GM12878 (cell line): ENCODE measurements at regions not wholly inside any gene's neighbourhood (a gene's known extent, or its start where the extent isn't known, plus 50 kb on each side); places are given as distances from the start of the nearest gene placed in this dataset.
A peak's percentile ranks its signal among the peaks of the same experiment; 100 is the strongest.

ENCODE experiments used
- ATAC-seq: fragments of 200-7000 bp; cut with Tn5 transposase; 3 replicates; pipeline ENCODE4 v1.9.1; 2020; ENCODE audit warnings: mild to moderate bottlenecking, moderate library complexity
- BruUV-seq: library from RNA; stranded (reverse); fragments of 400-500 nt; replicated peaks from 2 replicates; lab custom pipeline; 2021; lab: Mats Ljungman, UMichigan
- CTCF ChIA-PET: fragments of 300-600 bp; sonication (Branson Sonifier 250); formaldehyde crosslinking; extraction: SDS; loops from one replicate; lab custom pipeline; 2021; ENCODE audit warnings: inconsistent platforms; lab: Yijun Ruan, JAX
- POLR2A ChIA-PET: fragments of 350-600 bp; formaldehyde crosslinking; extraction: SDS; loops from one replicate; lab custom pipeline; 2021; ENCODE audit warnings: inconsistent platforms; lab: Charles Lee
- RAD21 ChIA-PET: fragments of 300-600 bp; sonication (Branson Sonifier 250); formaldehyde crosslinking; loops from one replicate; lab custom pipeline; 2023; ENCODE audit warnings: antibody characterized with exemption; ENCODE audit not compliant: unreplicated experiment; lab: Charles Lee
- SMC1A ChIA-PET: fragments of 300-600 bp; sonication (Branson Sonifier 250); formaldehyde crosslinking; loops from one replicate; lab custom pipeline; 2023; ENCODE audit not compliant: unreplicated experiment, uncharacterized antibody; lab: Charles Lee
- DNase-seq: peaks from one replicate; pipeline ENCODE4 v3.0.0-alpha.2; 2011; ENCODE audit warnings: low read depth, low spot score
- FAIRE-seq: peaks from 3 replicates; lab custom pipeline; 2011; peaks lifted over from hg19 to GRCh38; lab: Jason Lieb, UNC
- H2AFZ ChIP-seq: 2 replicates; pipeline ENCODE4 v1.6.0; 2011; ENCODE audit warnings: low read depth, low read length, control low read depth; ENCODE audit not compliant: control insufficient read depth
- H3K27ac ChIP-seq: 2 replicates; pipeline ENCODE4 v1.5.1; 2011; ENCODE audit warnings: control low read depth; ENCODE audit not compliant: control insufficient read depth, insufficient read depth
- H3K27me3 ChIP-seq, 2 experiments: replicated peaks in 1 of 2; 2 replicates each; pipeline versions ENCODE4 v1.6.0 to v1.6.1; 2011; ENCODE audit warnings: low read length in 1 of 2; ENCODE audit not compliant: control insufficient read depth in 2 of 2, insufficient read depth in 2 of 2
- H3K36me3 ChIP-seq, 2 experiments: 2 replicates each; pipeline ENCODE4 v1.5.1; 2011; ENCODE audit warnings: low read length in 1 of 2; ENCODE audit not compliant: control insufficient read depth in 2 of 2, insufficient read depth in 2 of 2
- H3K4me1 ChIP-seq: 2 replicates; pipeline ENCODE4 v1.6.1; 2011; ENCODE audit warnings: mild to moderate bottlenecking, low read length, moderate library complexity, mixed read lengths; ENCODE audit not compliant: control insufficient read depth, insufficient read depth
- H3K4me2 ChIP-seq: 2 replicates; pipeline ENCODE4 v1.6.0; 2011; ENCODE audit warnings: control low read depth; ENCODE audit not compliant: control insufficient read depth, insufficient read depth
- H3K4me3 ChIP-seq: fragments of 200-600 bp; sonication (generic); 2 replicates; pipeline ENCODE4 v1.5.1; 2016
- H3K79me2 ChIP-seq: 2 replicates; pipeline ENCODE4 v1.6.0; 2011; ENCODE audit warnings: low read length; ENCODE audit not compliant: control insufficient read depth, insufficient read depth
- H3K9ac ChIP-seq: 2 replicates; pipeline ENCODE4 v1.8.0; 2011; ENCODE audit warnings: low read length, control low read depth, mixed read lengths; ENCODE audit not compliant: control insufficient read depth, insufficient read depth
- H3K9me3 ChIP-seq: replicated peaks from 3 replicates; pipeline ENCODE4 v1.5.1; 2011; ENCODE audit warnings: mild to moderate bottlenecking, low read length; ENCODE audit not compliant: control insufficient read depth, insufficient read depth
- H4K20me1 ChIP-seq: 2 replicates; pipeline ENCODE4 v1.6.0; 2011; ENCODE audit not compliant: control insufficient read depth, insufficient read depth
- ASH2L ChIP-seq: fragments of 300-600, 200-600 bp; sonication (generic); IDR thresholded peaks from 2 replicates; pipeline ENCODE4 v1.6.1; 2017; ENCODE audit warnings: low read depth, mild to moderate bottlenecking, borderline replicate concordance
- EGR1 ChIP-seq, 2 experiments: IDR thresholded peaks; 1 replicate in 1 of 2; 2 replicates in 1 of 2; pipeline ENCODE4 v1.6.1; 2011 to 2012; ENCODE audit warnings: low read depth in 2 of 2, low read length in 2 of 2, borderline replicate concordance in 1 of 2, mild to moderate bottlenecking in 1 of 2, moderate library complexity in 1 of 2
- HDAC2 ChIP-seq: fragments of 200-600 bp; sonication (generic); IDR thresholded peaks from 2 replicates; pipeline ENCODE4 v1.6.1; 2017
- IKZF2 ChIP-seq, 2 experiments: fragments of 450-650 bp; IDR thresholded peaks; 2 replicates each; pipeline ENCODE4 v1.6.1; 2017; ENCODE audit warnings: mild to moderate bottlenecking in 2 of 2, moderate library complexity in 2 of 2
- IRF4 ChIP-seq: IDR thresholded peaks from 2 replicates; pipeline ENCODE4 v1.6.1; 2011; ENCODE audit warnings: low read depth, low read length
- JUNB ChIP-seq: IDR thresholded peaks from 2 replicates; pipeline ENCODE4 v1.6.1; 2016; ENCODE audit warnings: antibody characterized with exemption, mild to moderate bottlenecking
- NRF1 ChIP-seq: conservative IDR thresholded peaks from 2 replicates; pipeline ENCODE4 v1.6.1; 2011; ENCODE audit warnings: mild to moderate bottlenecking, low read depth, low read length, improper control_type of control experiment
- SIN3A ChIP-seq: IDR thresholded peaks from 2 replicates; pipeline ENCODE4 v1.6.1; 2012; ENCODE audit warnings: low read depth, low read length, improper control_type of control experiment
- SRF ChIP-seq, 2 experiments: IDR thresholded peaks; 2 replicates each; pipeline ENCODE4 v1.6.1; 2011; ENCODE audit warnings: low read depth in 2 of 2, low read length in 2 of 2, mild to moderate bottlenecking in 1 of 2, moderate library complexity in 1 of 2
- TAF1 ChIP-seq: IDR thresholded peaks from 2 replicates; pipeline ENCODE4 v1.6.1; 2011; ENCODE audit warnings: mild to moderate bottlenecking, low read depth, low read length, borderline replicate concordance
- ZBED1 ChIP-seq: IDR thresholded peaks from 2 replicates; pipeline ENCODE4 v1.6.1; 2016; ENCODE audit warnings: borderline replicate concordance
- in situ Hi-C: fragments of 300-500 bp; cut with MboI; formaldehyde crosslinking; loops from 9 replicates; pipeline ENCODE4 v1.14.3; 2018; ENCODE audit warnings: mixed read lengths
- intact Hi-C: fragments of 100-400 bp; cut with micrococcal nuclease; formaldehyde crosslinking; loops from one replicate; pipeline ENCODE4 v1.14.2; 2022; ENCODE audit not compliant: unreplicated experiment
- TF ChIP-seq, protein P1 (sequence below): fragments of 450-650 bp; IDR thresholded peaks from 2 replicates; pipeline ENCODE4 v1.6.1; 2018; ENCODE audit warnings: mild to moderate bottlenecking, low read depth, moderate library complexity; ENCODE audit not compliant: partially characterized antibody
- TF ChIP-seq, protein P2 (sequence below): IDR thresholded peaks from 2 replicates; pipeline ENCODE4 v1.6.1; 2012; ENCODE audit warnings: low read length, inconsistent platforms
- TF ChIP-seq, protein P3 (sequence below): IDR thresholded peaks from 2 replicates; pipeline ENCODE4 v1.6.1; 2012; ENCODE audit warnings: mild to moderate bottlenecking, low read depth, low read length
- TF ChIP-seq, protein P4 (sequence below): fragments of 450-650 bp; IDR thresholded peaks from 2 replicates; pipeline ENCODE4 v1.6.1; 2017; ENCODE audit warnings: low read depth, mild to moderate bottlenecking, moderate library complexity

DNA sequence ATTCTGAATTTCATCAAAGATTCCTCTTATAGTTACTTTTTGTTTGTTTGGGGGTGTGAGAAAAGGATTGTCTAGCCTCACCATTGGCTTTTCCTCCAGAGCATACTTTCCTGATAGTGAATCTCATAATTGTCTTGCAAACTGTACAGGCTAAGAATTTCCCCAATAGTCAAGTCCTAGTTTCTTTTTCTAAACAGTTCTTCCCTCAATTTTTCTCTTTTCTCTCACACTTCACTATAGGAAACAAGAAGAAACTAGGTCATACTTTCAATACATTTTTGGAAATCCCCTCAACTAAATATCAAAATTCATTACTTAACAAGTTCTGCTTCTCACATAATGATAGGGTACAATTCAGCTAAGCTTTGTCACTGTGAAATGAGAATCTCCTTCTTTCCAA lies 241.9 kb downstream of the IL20RB start:
- intact Hi-C loops (no loop called here), in situ Hi-C loops (no loop called here)
- FAIRE-seq (no peak), DNase-seq (peak; percentile 12), ATAC-seq (peak; percentile 86)
- H3K4me3 ChIP-seq = no peak overlapping the region
- H3K27ac ChIP-seq = peak overlapping the region; percentile 65
- ChIA-PET POLR2A (no interaction called here), CTCF (no interaction called here), RAD21 (interaction anchor here (0.8 kb wide), 1 partner anchor 500 kb away, joined by 3 read pairs; no protein-coding TSS in a partner anchor), SMC1A (interaction anchor here (1.0 kb wide), 1 partner anchor 19 kb away, joined by 3 read pairs; no protein-coding TSS in a partner anchor)
- BruUV-seq = no TSS peak
- no peaks in the 10 kb centered on the region for H3K79me2 ChIP-seq
- peak overlapping the region; percentile 34; the same call in 1 of the 2 replicates for H3K4me2 ChIP-seq
- peak overlapping the region; percentile 44 for H2AFZ ChIP-seq
- no peaks in the 10 kb centered on the region for H3K9me3 ChIP-seq
- H3K27me3 ChIP-seq = no peaks in the 10 kb centered on the region
- no peak overlapping the region for H3K9ac ChIP-seq
- H3K36me3 ChIP-seq = no peaks in the 10 kb centered on the region
- H3K4me1 ChIP-seq = no peaks in the 10 kb centered on the region
- no peaks in the 10 kb centered on the region for H4K20me1 ChIP-seq
- TF ChIP-seq, protein P1, sequence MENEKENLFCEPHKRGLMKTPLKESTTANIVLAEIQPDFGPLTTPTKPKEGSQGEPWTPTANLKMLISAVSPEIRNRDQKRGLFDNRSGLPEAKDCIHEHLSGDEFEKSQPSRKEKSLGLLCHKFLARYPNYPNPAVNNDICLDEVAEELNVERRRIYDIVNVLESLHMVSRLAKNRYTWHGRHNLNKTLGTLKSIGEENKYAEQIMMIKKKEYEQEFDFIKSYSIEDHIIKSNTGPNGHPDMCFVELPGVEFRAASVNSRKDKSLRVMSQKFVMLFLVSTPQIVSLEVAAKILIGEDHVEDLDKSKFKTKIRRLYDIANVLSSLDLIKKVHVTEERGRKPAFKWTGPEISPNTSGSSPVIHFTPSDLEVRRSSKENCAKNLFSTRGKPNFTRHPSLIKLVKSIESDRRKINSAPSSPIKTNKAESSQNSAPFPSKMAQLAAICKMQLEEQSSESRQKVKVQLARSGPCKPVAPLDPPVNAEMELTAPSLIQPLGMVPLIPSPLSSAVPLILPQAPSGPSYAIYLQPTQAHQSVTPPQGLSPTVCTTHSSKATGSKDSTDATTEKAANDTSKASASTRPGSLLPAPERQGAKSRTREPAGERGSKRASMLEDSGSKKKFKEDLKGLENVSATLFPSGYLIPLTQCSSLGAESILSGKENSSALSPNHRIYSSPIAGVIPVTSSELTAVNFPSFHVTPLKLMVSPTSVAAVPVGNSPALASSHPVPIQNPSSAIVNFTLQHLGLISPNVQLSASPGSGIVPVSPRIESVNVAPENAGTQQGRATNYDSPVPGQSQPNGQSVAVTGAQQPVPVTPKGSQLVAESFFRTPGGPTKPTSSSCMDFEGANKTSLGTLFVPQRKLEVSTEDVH = no peak
- TF ChIP-seq NRF1 (no peak), HDAC2 (no peak), JUNB (0 out of 2 replicates have a peak, but pooled peaks have one; percentile 30), SRF (IDR thresholded peaks at IDR 0.05; ENCODE audit: low read depth in 2 of 2, low read length in 2 of 2) (no peak), ASH2L (no peak), TAF1 (no peak), EGR1 (IDR thresholded peaks at IDR 0.05; ENCODE audit: borderline replicate concordance in 1 of 2, low read depth in 2 of 2, low read length in 2 of 2) (no peak), SIN3A (no peak), IKZF2 (IDR thresholded peaks at IDR 0.05) (no peak; a peak in 2 of 4 replicates), ZBED1 (0 out of 2 replicates have a peak, but pooled peaks have one; percentile 51), IRF4 (no peak)
- TF ChIP-seq, protein P2, sequence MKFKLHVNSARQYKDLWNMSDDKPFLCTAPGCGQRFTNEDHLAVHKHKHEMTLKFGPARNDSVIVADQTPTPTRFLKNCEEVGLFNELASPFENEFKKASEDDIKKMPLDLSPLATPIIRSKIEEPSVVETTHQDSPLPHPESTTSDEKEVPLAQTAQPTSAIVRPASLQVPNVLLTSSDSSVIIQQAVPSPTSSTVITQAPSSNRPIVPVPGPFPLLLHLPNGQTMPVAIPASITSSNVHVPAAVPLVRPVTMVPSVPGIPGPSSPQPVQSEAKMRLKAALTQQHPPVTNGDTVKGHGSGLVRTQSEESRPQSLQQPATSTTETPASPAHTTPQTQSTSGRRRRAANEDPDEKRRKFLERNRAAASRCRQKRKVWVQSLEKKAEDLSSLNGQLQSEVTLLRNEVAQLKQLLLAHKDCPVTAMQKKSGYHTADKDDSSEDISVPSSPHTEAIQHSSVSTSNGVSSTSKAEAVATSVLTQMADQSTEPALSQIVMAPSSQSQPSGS = peak; percentile 58
- TF ChIP-seq, protein P3, sequence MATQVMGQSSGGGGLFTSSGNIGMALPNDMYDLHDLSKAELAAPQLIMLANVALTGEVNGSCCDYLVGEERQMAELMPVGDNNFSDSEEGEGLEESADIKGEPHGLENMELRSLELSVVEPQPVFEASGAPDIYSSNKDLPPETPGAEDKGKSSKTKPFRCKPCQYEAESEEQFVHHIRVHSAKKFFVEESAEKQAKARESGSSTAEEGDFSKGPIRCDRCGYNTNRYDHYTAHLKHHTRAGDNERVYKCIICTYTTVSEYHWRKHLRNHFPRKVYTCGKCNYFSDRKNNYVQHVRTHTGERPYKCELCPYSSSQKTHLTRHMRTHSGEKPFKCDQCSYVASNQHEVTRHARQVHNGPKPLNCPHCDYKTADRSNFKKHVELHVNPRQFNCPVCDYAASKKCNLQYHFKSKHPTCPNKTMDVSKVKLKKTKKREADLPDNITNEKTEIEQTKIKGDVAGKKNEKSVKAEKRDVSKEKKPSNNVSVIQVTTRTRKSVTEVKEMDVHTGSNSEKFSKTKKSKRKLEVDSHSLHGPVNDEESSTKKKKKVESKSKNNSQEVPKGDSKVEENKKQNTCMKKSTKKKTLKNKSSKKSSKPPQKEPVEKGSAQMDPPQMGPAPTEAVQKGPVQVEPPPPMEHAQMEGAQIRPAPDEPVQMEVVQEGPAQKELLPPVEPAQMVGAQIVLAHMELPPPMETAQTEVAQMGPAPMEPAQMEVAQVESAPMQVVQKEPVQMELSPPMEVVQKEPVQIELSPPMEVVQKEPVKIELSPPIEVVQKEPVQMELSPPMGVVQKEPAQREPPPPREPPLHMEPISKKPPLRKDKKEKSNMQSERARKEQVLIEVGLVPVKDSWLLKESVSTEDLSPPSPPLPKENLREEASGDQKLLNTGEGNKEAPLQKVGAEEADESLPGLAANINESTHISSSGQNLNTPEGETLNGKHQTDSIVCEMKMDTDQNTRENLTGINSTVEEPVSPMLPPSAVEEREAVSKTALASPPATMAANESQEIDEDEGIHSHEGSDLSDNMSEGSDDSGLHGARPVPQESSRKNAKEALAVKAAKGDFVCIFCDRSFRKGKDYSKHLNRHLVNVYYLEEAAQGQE = no peak
- TF ChIP-seq, protein P4, sequence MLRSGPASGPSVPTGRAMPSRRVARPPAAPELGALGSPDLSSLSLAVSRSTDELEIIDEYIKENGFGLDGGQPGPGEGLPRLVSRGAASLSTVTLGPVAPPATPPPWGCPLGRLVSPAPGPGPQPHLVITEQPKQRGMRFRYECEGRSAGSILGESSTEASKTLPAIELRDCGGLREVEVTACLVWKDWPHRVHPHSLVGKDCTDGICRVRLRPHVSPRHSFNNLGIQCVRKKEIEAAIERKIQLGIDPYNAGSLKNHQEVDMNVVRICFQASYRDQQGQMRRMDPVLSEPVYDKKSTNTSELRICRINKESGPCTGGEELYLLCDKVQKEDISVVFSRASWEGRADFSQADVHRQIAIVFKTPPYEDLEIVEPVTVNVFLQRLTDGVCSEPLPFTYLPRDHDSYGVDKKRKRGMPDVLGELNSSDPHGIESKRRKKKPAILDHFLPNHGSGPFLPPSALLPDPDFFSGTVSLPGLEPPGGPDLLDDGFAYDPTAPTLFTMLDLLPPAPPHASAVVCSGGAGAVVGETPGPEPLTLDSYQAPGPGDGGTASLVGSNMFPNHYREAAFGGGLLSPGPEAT = peak; percentile 60; the same call in 1 of the 2 replicates
